K562 (cell line): ENCODE measurements at regions not wholly inside any gene's neighbourhood (a gene's known extent, or its start where the extent isn't known, plus 50 kb on each side); places are given as distances from the start of the nearest gene placed in this dataset.

Experiments
- ATAC-seq: fragments of 200-7000 bp; cut with Tn5 transposase; 3 replicates; pipeline ENCODE4 v1.9.1; 2020; ENCODE audit warnings: moderate library complexity
- BruUV-seq: library from RNA; stranded (reverse); fragments of 400-500 nt; replicated peaks from 2 replicates; lab custom pipeline; 2021; lab: Mats Ljungman, UMichigan
- CTCF ChIA-PET: fragments of 300-600 bp; formaldehyde crosslinking; extraction: SDS; loops from one replicate; lab custom pipeline; 2021; ENCODE audit warnings: low intra/inter-chr PET ratio; lab: Yijun Ruan, JAX
- POLR2A ChIA-PET: fragments of 300-600, 350-650 bp; sonication (Branson Sonifier 250); formaldehyde crosslinking; extraction: SDS; loops from one replicate; lab custom pipeline; 2021; ENCODE audit warnings: antibody characterized with exemption, inconsistent platforms; lab: Yijun Ruan, JAX
- DNase-seq, 4 experiments: peaks; one replicate each; pipeline versions ENCODE4 v3.0.0 to v3.0.0-alpha.2; 2011 to 2018; ENCODE audit warnings: low spot score in 3 of 4, mixed read lengths in 3 of 4; ENCODE audit errors: extremely low read depth in 1 of 4
- FAIRE-seq: peaks from 2 replicates; lab custom pipeline; 2011; peaks lifted over from hg19 to GRCh38; lab: Jason Lieb, UNC
- H2AFZ ChIP-seq: 2 replicates; pipeline ENCODE4 v1.6.0; 2011; ENCODE audit warnings: low read depth, low read length, control low read depth, inconsistent platforms
- H3K27ac ChIP-seq: fragments of 200-600 bp; 3 replicates; pipeline ENCODE4 v1.8.0; 2011; ENCODE audit warnings: low read depth, mild to moderate bottlenecking, control low read depth, inconsistent platforms, low read length, moderate library complexity, mixed read lengths; ENCODE audit errors: extremely low read depth
- H3K27me3 ChIP-seq, 2 experiments: fragments of 300-600 bp in 1 of 2; 2 replicates in 1 of 2; 3 replicates in 1 of 2; pipeline versions ENCODE4 v1.6.0 to v1.8.0; 2011; ENCODE audit warnings: inconsistent platforms in 2 of 2, low read length in 2 of 2, mild to moderate bottlenecking in 1 of 2, mixed read lengths in 1 of 2, moderate library complexity in 1 of 2; ENCODE audit not compliant: control insufficient read depth in 2 of 2, insufficient read depth in 2 of 2
- H3K36me3 ChIP-seq: fragments of 300-600 bp; 3 replicates; pipeline ENCODE4 v1.8.0; 2011; ENCODE audit warnings: mild to moderate bottlenecking, low read length, inconsistent platforms; ENCODE audit not compliant: control insufficient read depth, insufficient read depth
- H3K4me1 ChIP-seq, 2 experiments: fragments of 200-600 bp in 1 of 2; replicated peaks in 1 of 2; 2 replicates in 1 of 2; 3 replicates in 1 of 2; pipeline versions ENCODE4 v1.5.1 to v1.8.0; 2011; ENCODE audit warnings: inconsistent platforms in 2 of 2, low read length in 2 of 2, mild to moderate bottlenecking in 1 of 2, mixed read lengths in 1 of 2, moderate library complexity in 1 of 2; ENCODE audit not compliant: control insufficient read depth in 2 of 2, insufficient read depth in 2 of 2
- H3K4me2 ChIP-seq: 2 replicates; pipeline ENCODE4 v1.6.1; 2011; ENCODE audit warnings: low read length, control low read depth, inconsistent platforms, mixed read lengths; ENCODE audit not compliant: insufficient read depth
- H3K4me3 ChIP-seq: fragments of 200-600 bp; sonication (generic), shearing (Covaris generic); 2 replicates; pipeline ENCODE4 v1.5.1; 2016; ENCODE audit warnings: control low read depth, inconsistent platforms
- H3K79me2 ChIP-seq: fragments of 200-600 bp; 3 replicates; pipeline ENCODE4 v1.8.0; 2011; ENCODE audit warnings: low read length, inconsistent platforms; ENCODE audit not compliant: control insufficient read depth, insufficient read depth
- H3K9ac ChIP-seq, 2 experiments: 2 replicates each; pipeline versions ENCODE4 v1.6.0 to v1.6.1; 2011; ENCODE audit warnings: low read depth in 2 of 2, low read length in 2 of 2, control low read depth in 1 of 2, inconsistent platforms in 1 of 2, mild to moderate bottlenecking in 1 of 2, mixed read lengths in 1 of 2; ENCODE audit not compliant: insufficient read depth in 1 of 2
- H3K9me1 ChIP-seq: one replicate; pipeline ENCODE4 v1.6.0; 2011; ENCODE audit warnings: inconsistent platforms, mild to moderate bottlenecking, low read length, moderate library complexity; ENCODE audit not compliant: control insufficient read depth, insufficient read depth
- H3K9me3 ChIP-seq: replicated peaks from 2 replicates; pipeline ENCODE4 v1.5.1; 2011; ENCODE audit warnings: low read depth, low read length, inconsistent platforms; ENCODE audit not compliant: control insufficient read depth, insufficient read depth
- H4K20me1 ChIP-seq: replicated peaks from 2 replicates; pipeline ENCODE4 v1.6.1; 2011; ENCODE audit warnings: low read length, inconsistent platforms, mixed read lengths; ENCODE audit not compliant: control insufficient read depth, insufficient read depth
- CSDE1 ChIP-seq, 2 experiments: fragments of 450-650 bp; IDR thresholded peaks; 2 replicates each; pipeline ENCODE4 v1.6.1; 2016; ENCODE audit warnings: mild to moderate bottlenecking in 1 of 2
- TSHZ1 ChIP-seq: fragments of 250-450 bp; sonication (Bioruptor Pico); IDR thresholded peaks from 2 replicates; pipeline ENCODE4 v1.4.0; 2020; ENCODE audit warnings: mild to moderate bottlenecking, moderate library complexity
- ZNF277 ChIP-seq: fragments of 250-450 bp; sonication (Bioruptor Pico); IDR thresholded peaks from 2 replicates; pipeline ENCODE4 v1.8.0; 2022; ENCODE audit warnings: inconsistent platforms, mild to moderate bottlenecking, moderate library complexity, borderline replicate concordance
- ZNF3 ChIP-seq: fragments of 250-450 bp; sonication (Bioruptor Pico); IDR thresholded peaks from 2 replicates; pipeline ENCODE4 v1.5.0; 2021; ENCODE audit warnings: mild to moderate bottlenecking, moderate library complexity
- ZNF551 ChIP-seq: fragments of 250-450 bp; sonication (Bioruptor Pico); IDR thresholded peaks from 2 replicates; pipeline ENCODE4 v1.5.0; 2021; ENCODE audit warnings: mild to moderate bottlenecking, moderate library complexity
- WGBS: fragments of 100-300 bp; shearing (Covaris generic); methylation state at CpG from one replicate; pipeline ENCODE4 v1.1.6; 2016; ENCODE audit warnings: low coverage, mixed read lengths; ENCODE audit not compliant: insufficient coverage; ENCODE audit errors: missing lambda C conversion rate; 5-methylcytosine and 5-hydroxymethylcytosine counted together
- in situ Hi-C: fragments of 300-500 bp; cut with MboI; formaldehyde crosslinking; loops from 4 replicates; pipeline ENCODE4 v1.15.0; 2018; ENCODE audit warnings: inconsistent platforms, mixed read lengths
- intact Hi-C: fragments of 100-400 bp; cut with micrococcal nuclease; formaldehyde crosslinking; loops from 2 replicates; pipeline ENCODE4 v1.14.2; 2022

GRCh38 chr10:130434446-130435385 is 298.5 kb downstream of the GLRX3 start (continued):
- TF ChIP-seq TSHZ1 (CRISPR knock-in tag): no peak
- no peak for TF ChIP-seq ZNF551 (CRISPR knock-in tag)
- no peak for TF ChIP-seq ZNF277 (CRISPR knock-in tag)

- 0% methylated on average over 3 of the region's 3 CpGs for WGBS
- H3K79me2 ChIP-seq: no peaks in the 10 kb centered on the region
Measured at GRCh38 chr10:130435961-130436360, 299.8 kb downstream of the GLRX3 start.

More at GRCh38 chr10:130435961-130436360, 299.8 kb downstream of the GLRX3 start:
- in situ Hi-C loops (no loop called here), intact Hi-C loops (no loop called here)
- H3K27me3 ChIP-seq: peaks cover 0 to 14% of the 10 kb centered on the region in 2 experiments; a peak in 2 of 5 replicates
- no peak for TF ChIP-seq ZNF3 (CRISPR knock-in tag)
- no peak for TF ChIP-seq CSDE1 (IDR thresholded peaks at IDR 0.05)
- H3K4me1 ChIP-seq: no peaks in the 10 kb centered on the region
- no peaks in the 10 kb centered on the region for H3K36me3 ChIP-seq
- no peak overlapping the region for H2AFZ ChIP-seq
- no peak overlapping the region for H3K9ac ChIP-seq
- no peak for DNase-seq
- CTCF ChIA-PET: no interaction called here
- no peak overlapping the region for H3K4me3 ChIP-seq
- no peaks in the 10 kb centered on the region for H4K20me1 ChIP-seq
- no TSS peak for BruUV-seq
- H3K9me3 ChIP-seq: no peaks in the 10 kb centered on the region
- no peak overlapping the region for H3K4me2 ChIP-seq
- POLR2A ChIA-PET: no interaction called here
- ATAC-seq: no peak
- no peaks in the 10 kb centered on the region for H3K9me1 ChIP-seq
- no peak overlapping the region for H3K27ac ChIP-seq
- no peak for FAIRE-seq
